ENCODE measurements at regions not wholly inside any gene's neighbourhood (a gene's known extent, or its start where the extent isn't known, plus 50 kb on each side); places are given as distances from the start of the nearest gene placed in this dataset.

GRCh38 chr13:73262862-73263627 is 204.2 kb downstream of the KLF5 start:
- TF ChIP-seq CTCF (IDR thresholded peaks at IDR 0.05; ENCODE audit: control insufficient read depth, insufficient read depth, low read depth, low read length, missing control alignments): no peak
- DNase-seq (ENCODE audit: low read depth): no peak
- no peak overlapping the region for H3K4me3 ChIP-seq (ENCODE audit: control insufficient read depth, low read depth, low read length)

GRCh38 chr13:73261739-73262216 is 203.0 kb downstream of the KLF5 start:
- no peak for TF ChIP-seq CTCF (IDR thresholded peaks at IDR 0.05; ENCODE audit: control insufficient read depth, insufficient read depth, low read depth, low read length, missing control alignments)
- no peak overlapping the region for H3K4me3 ChIP-seq (ENCODE audit: control insufficient read depth, low read depth, low read length)
- no peak for DNase-seq (ENCODE audit: low read depth)

- TF ChIP-seq CTCF (IDR thresholded peaks at IDR 0.05; ENCODE audit: control insufficient read depth, insufficient read depth, low read depth, low read length, missing control alignments): no peak
- DNase-seq (ENCODE audit: low read depth): peak; percentile 18
- no peak overlapping the region for H3K4me3 ChIP-seq (ENCODE audit: control insufficient read depth, low read depth, low read length)
Measured at GRCh38 chr13:73259061-73260017, 200.5 kb downstream of the KLF5 start.

GRCh38 chr13:73258406-73258805 is 199.6 kb downstream of the KLF5 start:
- TF ChIP-seq CTCF (IDR thresholded peaks at IDR 0.05; ENCODE audit: control insufficient read depth, insufficient read depth, low read depth, low read length, missing control alignments): no peak
- DNase-seq (ENCODE audit: low read depth): no peak
- no peak overlapping the region for H3K4me3 ChIP-seq (ENCODE audit: control insufficient read depth, low read depth, low read length)

- H3K4me3 ChIP-seq (ENCODE audit: control insufficient read depth, low read depth, low read length): no peak overlapping the region
- DNase-seq (ENCODE audit: low read depth): no peak
- no peak for TF ChIP-seq CTCF (IDR thresholded peaks at IDR 0.05; ENCODE audit: control insufficient read depth, insufficient read depth, low read depth, low read length, missing control alignments)
Measured at GRCh38 chr13:73254827-73255226, 196.0 kb downstream of the KLF5 start.

- H3K4me3 ChIP-seq (ENCODE audit: control insufficient read depth, low read depth, low read length): no peak overlapping the region
- no peak for DNase-seq (ENCODE audit: low read depth)
- TF ChIP-seq CTCF (IDR thresholded peaks at IDR 0.05; ENCODE audit: control insufficient read depth, insufficient read depth, low read depth, low read length, missing control alignments): no peak
Measured at GRCh38 chr13:73251626-73252265, 192.9 kb downstream of the KLF5 start.
